GM12891 (cell line): ENCODE measurements at regions not wholly inside any gene's neighbourhood (a gene's known extent, or its start where the extent isn't known, plus 50 kb on each side); places are given as distances from the start of the nearest gene placed in this dataset.

Source experiments
- POLR2A ChIP-seq: IDR thresholded peaks from 2 replicates; pipeline ENCODE4 v1.6.1; 2011; ENCODE audit warnings: low read depth, low read length, control low read depth
- TAF1 ChIP-seq: IDR thresholded peaks from 2 replicates; pipeline ENCODE4 v1.6.1; 2011; ENCODE audit warnings: low read depth, low read length, control low read depth

GRCh38 chr3:4220065-4220464, 83.1 kb upstream of the SETMAR start:
- TF ChIP-seq POLR2A (no peak), TAF1 (no peak)
